KMS-11 (cell line): ENCODE measurements at regions not wholly inside any gene's neighbourhood (a gene's known extent, or its start where the extent isn't known, plus 50 kb on each side); places are given as distances from the start of the nearest gene placed in this dataset.

Experiments
- H2AFZ ChIP-seq: fragments of 200-600 bp; sonication (generic); 2 replicates; pipeline ENCODE4 v1.6.1; 2016; ENCODE audit warnings: antibody characterized with exemption, mixed run types, low read depth
- H3K27ac ChIP-seq: fragments of 200-600 bp; sonication (generic); 2 replicates; pipeline ENCODE4 v1.6.1; 2016; ENCODE audit warnings: mild to moderate bottlenecking, mixed run types
- H3K27me3 ChIP-seq: fragments of 200-600 bp; sonication (generic); 2 replicates; pipeline ENCODE4 v1.6.1; 2017; ENCODE audit warnings: mild to moderate bottlenecking, low read depth, mixed run types, moderate library complexity; ENCODE audit not compliant: insufficient read depth
- H3K36me3 ChIP-seq: fragments of 200-600 bp; sonication (generic); 2 replicates; pipeline ENCODE4 v1.6.1; 2017; ENCODE audit warnings: mild to moderate bottlenecking, mixed run types; ENCODE audit not compliant: insufficient read depth
- H3K4me1 ChIP-seq: fragments of 200-600 bp; sonication (generic); 2 replicates; pipeline ENCODE4 v1.6.1; 2016; ENCODE audit warnings: mild to moderate bottlenecking, low read depth, mixed run types; ENCODE audit not compliant: poor library complexity, severe bottlenecking
- H3K4me2 ChIP-seq: fragments of 200-600 bp; sonication (generic); 2 replicates; pipeline ENCODE4 v1.7.0; 2016; ENCODE audit warnings: mild to moderate bottlenecking, mixed run types
- H3K4me3 ChIP-seq: fragments of 200-600 bp; sonication (generic); IDR thresholded peaks from 2 replicates; pipeline ENCODE4 v1.6.1; 2017; ENCODE audit warnings: low read depth, low read length, mixed read lengths; ENCODE audit not compliant: insufficient read depth
- H3K79me2 ChIP-seq: fragments of 200-600 bp; sonication (generic); 2 replicates; pipeline ENCODE4 v1.6.1; 2016; ENCODE audit warnings: low read depth, mixed run types; ENCODE audit not compliant: insufficient read depth
- H3K9ac ChIP-seq: fragments of 200-600 bp; sonication (generic); 2 replicates; pipeline ENCODE4 v1.6.1; 2016; ENCODE audit warnings: mild to moderate bottlenecking, mixed run types
- H4K20me1 ChIP-seq: fragments of 200-600 bp; sonication (generic); 2 replicates; pipeline ENCODE4 v1.6.1; 2016; ENCODE audit warnings: mild to moderate bottlenecking, mixed run types; ENCODE audit not compliant: insufficient read depth
- TF ChIP-seq, protein P1 (sequence below): fragments of 200-600 bp; sonication (generic); conservative IDR thresholded peaks from 2 replicates; pipeline ENCODE4 v1.6.1; 2017; ENCODE audit warnings: low read depth, mild to moderate bottlenecking, antibody characterized with exemption, low read length, moderate library complexity, mixed read lengths

- H3K27ac ChIP-seq = no peak overlapping the region
- no peak overlapping the region for H3K4me2 ChIP-seq
- no peaks in the 10 kb centered on the region for H3K36me3 ChIP-seq
- peaks cover 4% of the 10 kb centered on the region for H3K4me1 ChIP-seq
- H4K20me1 ChIP-seq = no peaks in the 10 kb centered on the region
- no peak overlapping the region for H3K4me3 ChIP-seq
- TF ChIP-seq, protein P1, sequence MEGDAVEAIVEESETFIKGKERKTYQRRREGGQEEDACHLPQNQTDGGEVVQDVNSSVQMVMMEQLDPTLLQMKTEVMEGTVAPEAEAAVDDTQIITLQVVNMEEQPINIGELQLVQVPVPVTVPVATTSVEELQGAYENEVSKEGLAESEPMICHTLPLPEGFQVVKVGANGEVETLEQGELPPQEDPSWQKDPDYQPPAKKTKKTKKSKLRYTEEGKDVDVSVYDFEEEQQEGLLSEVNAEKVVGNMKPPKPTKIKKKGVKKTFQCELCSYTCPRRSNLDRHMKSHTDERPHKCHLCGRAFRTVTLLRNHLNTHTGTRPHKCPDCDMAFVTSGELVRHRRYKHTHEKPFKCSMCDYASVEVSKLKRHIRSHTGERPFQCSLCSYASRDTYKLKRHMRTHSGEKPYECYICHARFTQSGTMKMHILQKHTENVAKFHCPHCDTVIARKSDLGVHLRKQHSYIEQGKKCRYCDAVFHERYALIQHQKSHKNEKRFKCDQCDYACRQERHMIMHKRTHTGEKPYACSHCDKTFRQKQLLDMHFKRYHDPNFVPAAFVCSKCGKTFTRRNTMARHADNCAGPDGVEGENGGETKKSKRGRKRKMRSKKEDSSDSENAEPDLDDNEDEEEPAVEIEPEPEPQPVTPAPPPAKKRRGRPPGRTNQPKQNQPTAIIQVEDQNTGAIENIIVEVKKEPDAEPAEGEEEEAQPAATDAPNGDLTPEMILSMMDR = no peak
- no peak overlapping the region for H3K9ac ChIP-seq
- no peak overlapping the region for H2AFZ ChIP-seq
- no peaks in the 10 kb centered on the region for H3K27me3 ChIP-seq
- H3K79me2 ChIP-seq = no peaks in the 10 kb centered on the region
These were observed 92.2 kb upstream of the INTU start for GRCh38 chr4:127540497-127541025.

DNA sequence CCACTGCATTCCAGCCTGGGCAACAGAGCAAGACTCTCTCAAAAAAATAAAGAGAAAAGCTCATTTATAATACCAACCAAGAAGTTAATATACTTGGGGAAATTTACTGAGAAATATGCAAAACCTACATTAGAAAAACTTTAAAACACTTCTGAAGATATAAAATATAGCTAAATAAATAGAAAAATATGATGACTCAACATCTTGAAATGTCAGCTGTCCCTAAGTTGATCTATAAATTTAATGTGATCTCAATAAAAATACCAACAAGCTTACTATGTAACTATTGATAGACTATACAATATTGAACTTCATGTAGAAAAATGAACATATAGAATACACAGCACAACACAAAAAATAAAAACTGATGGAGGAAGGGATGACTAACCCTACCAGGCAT lies 87.5 kb upstream of the INTU start:
- Histone ChIP-seq H3K36me3 (no peaks in the 10 kb centered on the region), H3K79me2 (no peaks in the 10 kb centered on the region), H2AFZ (no peak overlapping the region), H3K9ac (no peak overlapping the region), H3K4me1 (no peaks in the 10 kb centered on the region), H4K20me1 (no peaks in the 10 kb centered on the region), H3K4me2 (no peak overlapping the region), H3K4me3 (no peak overlapping the region), H3K27ac (no peak overlapping the region), H3K27me3 (no peaks in the 10 kb centered on the region)
- TF ChIP-seq, protein P1 = no peak

GRCh38 chr4:127548990-127549925 lies 83.5 kb upstream of the INTU start:
- Histone ChIP-seq H3K4me1 (no peaks in the 10 kb centered on the region), H2AFZ (no peak overlapping the region), H3K27me3 (no peaks in the 10 kb centered on the region), H4K20me1 (no peaks in the 10 kb centered on the region), H3K4me3 (no peak overlapping the region), H3K9ac (no peak overlapping the region), H3K4me2 (no peak overlapping the region), H3K36me3 (no peaks in the 10 kb centered on the region), H3K27ac (no peak overlapping the region), H3K79me2 (no peaks in the 10 kb centered on the region)
- TF ChIP-seq, protein P1 = no peak

DNA sequence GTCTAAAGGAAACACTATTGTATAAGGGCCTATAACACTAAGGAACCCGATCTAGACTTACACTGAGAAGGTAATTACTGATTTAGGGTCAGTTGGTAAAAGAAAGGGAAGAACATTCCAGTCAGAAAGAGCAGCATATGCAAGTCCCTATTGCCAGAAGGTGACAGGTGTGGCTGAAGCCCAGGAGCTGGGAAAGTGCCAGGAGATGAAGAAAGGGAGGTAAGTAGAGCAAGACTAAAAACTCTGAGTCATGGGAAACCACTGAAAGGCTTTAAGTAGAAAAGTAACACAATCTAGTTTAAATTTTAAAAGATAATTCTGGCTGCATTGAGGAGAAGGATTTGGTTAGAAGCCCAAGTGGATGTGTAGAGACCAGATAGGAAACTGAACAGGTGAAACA lies 77.7 kb upstream of the INTU start:
- Histone ChIP-seq H3K79me2 (no peaks in the 10 kb centered on the region), H4K20me1 (no peaks in the 10 kb centered on the region), H2AFZ (no peak overlapping the region), H3K4me2 (no peak overlapping the region), H3K27ac (no peak overlapping the region), H3K9ac (no peak overlapping the region), H3K27me3 (no peaks in the 10 kb centered on the region), H3K4me1 (no peaks in the 10 kb centered on the region), H3K4me3 (no peak overlapping the region), H3K36me3 (no peaks in the 10 kb centered on the region)
- TF ChIP-seq, protein P1 = no peak
